Hepatocyte (in vitro differentiated cells): ENCODE measurements at regions not wholly inside any gene's neighbourhood (a gene's known extent, or its start where the extent isn't known, plus 50 kb on each side); places are given as distances from the start of the nearest gene placed in this dataset.

ENCODE experiments used
- EZH2phosphoT487 ChIP-seq: fragments of 200-600 bp; sonication (generic); IDR thresholded peaks from one replicate; pipeline ENCODE4 v1.6.1; 2018; ENCODE audit warnings: antibody characterized with exemption, mild to moderate bottlenecking, low read depth, moderate library complexity; ENCODE audit not compliant: unreplicated experiment, severe bottlenecking
- TF ChIP-seq, protein P1 (sequence below): fragments of 200-600 bp; sonication (generic); IDR thresholded peaks from 2 replicates; pipeline ENCODE4 v1.5.1; 2016; ENCODE audit warnings: antibody characterized with exemption, mild to moderate bottlenecking; ENCODE audit not compliant: poor library complexity

GRCh38 chr18:39711701-39712100, 2146.1 kb upstream of the CELF4 start:
- TF ChIP-seq, protein P1, sequence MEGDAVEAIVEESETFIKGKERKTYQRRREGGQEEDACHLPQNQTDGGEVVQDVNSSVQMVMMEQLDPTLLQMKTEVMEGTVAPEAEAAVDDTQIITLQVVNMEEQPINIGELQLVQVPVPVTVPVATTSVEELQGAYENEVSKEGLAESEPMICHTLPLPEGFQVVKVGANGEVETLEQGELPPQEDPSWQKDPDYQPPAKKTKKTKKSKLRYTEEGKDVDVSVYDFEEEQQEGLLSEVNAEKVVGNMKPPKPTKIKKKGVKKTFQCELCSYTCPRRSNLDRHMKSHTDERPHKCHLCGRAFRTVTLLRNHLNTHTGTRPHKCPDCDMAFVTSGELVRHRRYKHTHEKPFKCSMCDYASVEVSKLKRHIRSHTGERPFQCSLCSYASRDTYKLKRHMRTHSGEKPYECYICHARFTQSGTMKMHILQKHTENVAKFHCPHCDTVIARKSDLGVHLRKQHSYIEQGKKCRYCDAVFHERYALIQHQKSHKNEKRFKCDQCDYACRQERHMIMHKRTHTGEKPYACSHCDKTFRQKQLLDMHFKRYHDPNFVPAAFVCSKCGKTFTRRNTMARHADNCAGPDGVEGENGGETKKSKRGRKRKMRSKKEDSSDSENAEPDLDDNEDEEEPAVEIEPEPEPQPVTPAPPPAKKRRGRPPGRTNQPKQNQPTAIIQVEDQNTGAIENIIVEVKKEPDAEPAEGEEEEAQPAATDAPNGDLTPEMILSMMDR, result no peak
- no peak for TF ChIP-seq EZH2phosphoT487
